ENCODE measurements at regions not wholly inside any gene's neighbourhood (a gene's known extent, or its start where the extent isn't known, plus 50 kb on each side); places are given as distances from the start of the nearest gene placed in this dataset.

GRCh38 chr12:95411466-95411865 lies 62.5 kb upstream of the METAP2 start:
- no peak for DNase-seq

- DNase-seq = no peak
These were observed 61.3 kb upstream of the METAP2 start for GRCh38 chr12:95412482-95413311.

GRCh38 chr12:95413576-95413975 lies 60.4 kb upstream of the METAP2 start:
- DNase-seq = no peak

GRCh38 chr12:95415451-95415850 lies 58.5 kb upstream of the METAP2 start:
- DNase-seq = no peak

GRCh38 chr12:95416111-95416636 lies 57.8 kb upstream of the METAP2 start:
- DNase-seq = no peak

- DNase-seq = no peak
These were observed 56.6 kb upstream of the METAP2 start for GRCh38 chr12:95417372-95417771.

- no peak for DNase-seq
These were observed 55.8 kb upstream of the METAP2 start for GRCh38 chr12:95418142-95418541.
